NCI-H1694 (cell line): ENCODE measurements at regions not wholly inside any gene's neighbourhood (a gene's known extent, or its start where the extent isn't known, plus 50 kb on each side); places are given as distances from the start of the nearest gene placed in this dataset.
"Not testable (repeated sequence)": the region's sequence is repeated elsewhere in the genome, so short reads cannot be mapped to it uniquely, and the experiment has no call there.

ENCODE experiments used
- DNase-seq: peaks from one replicate; lab custom pipeline; 2025; lab: John Stamatoyannopoulos, UW

- DNase-seq = no peak
Measured at GRCh38 chr6:14996892-14997291, 249.0 kb upstream of the JARID2 start.

GRCh38 chr6:14997507-14997906, 248.4 kb upstream of the JARID2 start:
- no peak for DNase-seq

GRCh38 chr6:14999106-14999505, 246.8 kb upstream of the JARID2 start:
- no peak for DNase-seq

- DNase-seq = no peak
Measured at GRCh38 chr6:15001326-15001910, 244.5 kb upstream of the JARID2 start.

GRCh38 chr6:15008269-15008668, 237.6 kb upstream of the JARID2 start:
- DNase-seq = no peak

- no peak for DNase-seq
Measured at GRCh38 chr6:15014958-15015357, 230.9 kb upstream of the JARID2 start.

GRCh38 chr6:15016813-15017212, 229.1 kb upstream of the JARID2 start:
- DNase-seq = no peak

GRCh38 chr6:15017261-15017660, 228.6 kb upstream of the JARID2 start:
- DNase-seq = no peak

GRCh38 chr6:15017803-15018202, 228.1 kb upstream of the JARID2 start:
- DNase-seq = no peak

GRCh38 chr6:15020119-15020770, 225.6 kb upstream of the JARID2 start:
- no peak for DNase-seq

- no peak for DNase-seq
Measured at GRCh38 chr6:15021074-15021473, 224.8 kb upstream of the JARID2 start.

- not testable (repeated sequence) for DNase-seq
Measured at GRCh38 chr6:15023018-15023417, 222.9 kb upstream of the JARID2 start.

GRCh38 chr6:15023448-15023847, 222.4 kb upstream of the JARID2 start:
- no peak for DNase-seq

- DNase-seq = no peak
Measured at GRCh38 chr6:15025446-15025845, 220.4 kb upstream of the JARID2 start.

GRCh38 chr6:15026832-15027231, 219.0 kb upstream of the JARID2 start:
- no peak for DNase-seq

- DNase-seq = no peak
Measured at GRCh38 chr6:15027472-15027871, 218.4 kb upstream of the JARID2 start.

GRCh38 chr6:15032015-15032414, 213.9 kb upstream of the JARID2 start:
- no peak for DNase-seq

- no peak for DNase-seq
Measured at GRCh38 chr6:15033850-15034203, 212.0 kb upstream of the JARID2 start.

GRCh38 chr6:15036690-15037245, 209.1 kb upstream of the JARID2 start:
- DNase-seq = no peak

- DNase-seq = no peak
Measured at GRCh38 chr6:15037253-15037652, 208.6 kb upstream of the JARID2 start.

- no peak for DNase-seq
Measured at GRCh38 chr6:15038013-15038791, 207.7 kb upstream of the JARID2 start.

- no peak for DNase-seq
Measured at GRCh38 chr6:15039136-15039535, 206.7 kb upstream of the JARID2 start.

- DNase-seq = no peak
Measured at GRCh38 chr6:15042938-15043337, 202.9 kb upstream of the JARID2 start.
